Testis (tissue), 2 donors: ENCODE measurements at regions not wholly inside any gene's neighbourhood (a gene's known extent, or its start where the extent isn't known, plus 50 kb on each side); places are given as distances from the start of the nearest gene placed in this dataset.

Experiments used
- DNase-seq: peaks from one replicate; pipeline ENCODE4 v3.0.0-alpha.2; 2019
- H3K27ac ChIP-seq, 2 donors: fragments of 200-600 bp; sonication (generic); one replicate each; pipeline ENCODE4 v1.5.1; 2019
- H3K27me3 ChIP-seq: fragments of 200-600 bp; sonication (generic); one replicate; pipeline ENCODE4 v1.5.1; 2019
- H3K36me3 ChIP-seq: fragments of 200-600 bp; sonication (generic); one replicate; pipeline ENCODE4 v1.5.1; 2017; ENCODE audit warnings: low read depth; ENCODE audit errors: missing control alignments
- H3K4me1 ChIP-seq: fragments of 200-600 bp; sonication (generic); one replicate; pipeline ENCODE4 v1.5.1; 2019
- H3K4me3 ChIP-seq, 2 donors: fragments of 200-600 bp; sonication (generic); one replicate each; pipeline ENCODE4 v1.5.1; 2017 to 2019
- H3K9me3 ChIP-seq: fragments of 200-600 bp; sonication (generic); one replicate; pipeline ENCODE4 v1.5.1; 2017
- CTCF ChIP-seq, 3 experiments: fragments of 450-650 bp in 2 of 3; fragments of 200-600 bp in 1 of 3; sonication (generic) in 1 of 3; IDR thresholded peaks; one replicate each; pipeline ENCODE4 v1.5.1; 2016 to 2019; ENCODE audit warnings: antibody characterized with exemption in 3 of 3, mild to moderate bottlenecking in 2 of 3, moderate library complexity in 1 of 3
- POLR2A ChIP-seq: fragments of 450-650 bp; IDR thresholded peaks from one replicate; pipeline ENCODE4 v1.6.1; 2017; ENCODE audit warnings: antibody characterized with exemption, mild to moderate bottlenecking, moderate library complexity
- WGBS, 2 donors: methylation state at CpG; one replicate each; pipeline ENCODE4 v1.1.5; 2018; 5-methylcytosine and 5-hydroxymethylcytosine counted together
- intact Hi-C: fragments of 100-400 bp; cut with DNase I; formaldehyde crosslinking; loops from one replicate; pipeline ENCODE4 v1.15.1; 2023; ENCODE audit warnings: low total_unique reads

- Histone ChIP-seq H3K4me1 (no peaks in the 10 kb centered on the region), H3K27me3 (no peaks in the 10 kb centered on the region), H3K27ac (no peak overlapping the region), H3K9me3 (no peaks in the 10 kb centered on the region), H3K36me3 (no peaks in the 10 kb centered on the region), H3K4me3 (no peak overlapping the region)
- no peak for TF ChIP-seq CTCF (IDR thresholded peaks at IDR 0.05)
- no peak for TF ChIP-seq POLR2A
- 44 to 67% methylated on average over 6 of the region's 6 CpGs for WGBS, 2 donors
- DNase-seq = no peak
- intact Hi-C loops = no loop called here
Observed at GRCh38 chr15:96716075-96716474, 385.6 kb downstream of the NR2F2 start.

- Histone ChIP-seq H3K9me3 (no peaks in the 10 kb centered on the region), H3K4me3 (no peak overlapping the region), H3K36me3 (no peaks in the 10 kb centered on the region), H3K4me1 (no peaks in the 10 kb centered on the region), H3K27ac (no peak overlapping the region), H3K27me3 (no peaks in the 10 kb centered on the region)
- intact Hi-C loops = no loop called here
- no peak for DNase-seq
- no peak for TF ChIP-seq POLR2A
- WGBS, 2 donors = 67 to 68% methylated on average over 3 of the region's 3 CpGs
Observed at GRCh38 chr15:96716478-96716877, 386.0 kb downstream of the NR2F2 start.

- Histone ChIP-seq H3K9me3 (no peaks in the 10 kb centered on the region), H3K27me3 (no peaks in the 10 kb centered on the region), H3K27ac (no peak overlapping the region), H3K4me3 (no peak overlapping the region), H3K36me3 (no peaks in the 10 kb centered on the region), H3K4me1 (no peaks in the 10 kb centered on the region)
- TF ChIP-seq CTCF (IDR thresholded peaks at IDR 0.05) = no peak
- TF ChIP-seq POLR2A = no peak
- 77 to 89% methylated on average over 8 of the region's 8 CpGs for WGBS, 2 donors
- intact Hi-C loops = no loop called here
- no peak for DNase-seq
Observed at GRCh38 chr15:96720251-96720650, 389.8 kb downstream of the NR2F2 start.

GRCh38 chr15:96720656-96721055, 390.2 kb downstream of the NR2F2 start:
- H3K27me3 ChIP-seq = no peaks in the 10 kb centered on the region
- H3K36me3 ChIP-seq = no peaks in the 10 kb centered on the region
- H3K4me1 ChIP-seq = no peaks in the 10 kb centered on the region
- H3K27ac ChIP-seq = no peak overlapping the region
- intact Hi-C loops = no loop called here
- TF ChIP-seq POLR2A (no peak), CTCF (IDR thresholded peaks at IDR 0.05) (no peak)
- DNase-seq = no peak
- no peaks in the 10 kb centered on the region for H3K9me3 ChIP-seq
- no peak overlapping the region for H3K4me3 ChIP-seq
- WGBS, 2 donors = 84 to 93% methylated on average over 2 of the region's 2 CpGs

GRCh38 chr15:96728591-96728990, 398.1 kb downstream of the NR2F2 start:
- Histone ChIP-seq H3K9me3 (no peaks in the 10 kb centered on the region), H3K27ac (no peak overlapping the region), H3K27me3 (no peaks in the 10 kb centered on the region), H3K4me3 (no peak overlapping the region), H3K36me3 (no peaks in the 10 kb centered on the region), H3K4me1 (no peaks in the 10 kb centered on the region)
- intact Hi-C loops = no loop called here
- WGBS, 2 donors = 85 to 87% methylated on average over 6 of the region's 6 CpGs
- DNase-seq = no peak
- no peak for TF ChIP-seq POLR2A
- TF ChIP-seq CTCF (IDR thresholded peaks at IDR 0.05) = no peak
